ENCODE measurements at regions not wholly inside any gene's neighbourhood (a gene's known extent, or its start where the extent isn't known, plus 50 kb on each side); places are given as distances from the start of the nearest gene placed in this dataset.

- no peak for TF ChIP-seq CTCF (IDR thresholded peaks at IDR 0.05; ENCODE audit: poor library complexity, severe bottlenecking)
- TF ChIP-seq RAD21 (conservative IDR thresholded peaks at IDR 0.05) = no peak
- no peak for TF ChIP-seq REST (IDR thresholded peaks at IDR 0.05; ENCODE audit: borderline replicate concordance)
- no peak for TF ChIP-seq TAF1 (IDR thresholded peaks at IDR 0.05; ENCODE audit: low read depth)
- TF ChIP-seq EZH2 (IDR thresholded peaks at IDR 0.05; ENCODE audit: borderline replicate concordance, insufficient read depth, low read length, poor library complexity, severe bottlenecking) = no peak
- TF ChIP-seq EP300 (conservative IDR thresholded peaks at IDR 0.05; ENCODE audit: poor library complexity, severe bottlenecking) = no peak
These were observed 199.3 kb upstream of the CTTNBP2NL start for GRCh38 chr1:112196731-112197130.
